ENCODE measurements at regions not wholly inside any gene's neighbourhood (a gene's known extent, or its start where the extent isn't known, plus 50 kb on each side); places are given as distances from the start of the nearest gene placed in this dataset.

GRCh38 chr17:34842235-34842634 is 119.0 kb downstream of the CCT6B start:
- TF ChIP-seq NANOG (IDR thresholded peaks at IDR 0.05; ENCODE audit: borderline replicate concordance): no peak
- no peak for TF ChIP-seq POLR2AphosphoS5 (IDR thresholded peaks at IDR 0.05; ENCODE audit: low read depth)
- no peak for TF ChIP-seq ZNF331 (CRISPR knock-in tag; IDR thresholded peaks at IDR 0.05; ENCODE audit: low read depth)
- TF ChIP-seq EZH2phosphoT487 (IDR thresholded peaks at IDR 0.05; ENCODE audit: unreplicated experiment): no peak
- TF ChIP-seq, protein P1, sequence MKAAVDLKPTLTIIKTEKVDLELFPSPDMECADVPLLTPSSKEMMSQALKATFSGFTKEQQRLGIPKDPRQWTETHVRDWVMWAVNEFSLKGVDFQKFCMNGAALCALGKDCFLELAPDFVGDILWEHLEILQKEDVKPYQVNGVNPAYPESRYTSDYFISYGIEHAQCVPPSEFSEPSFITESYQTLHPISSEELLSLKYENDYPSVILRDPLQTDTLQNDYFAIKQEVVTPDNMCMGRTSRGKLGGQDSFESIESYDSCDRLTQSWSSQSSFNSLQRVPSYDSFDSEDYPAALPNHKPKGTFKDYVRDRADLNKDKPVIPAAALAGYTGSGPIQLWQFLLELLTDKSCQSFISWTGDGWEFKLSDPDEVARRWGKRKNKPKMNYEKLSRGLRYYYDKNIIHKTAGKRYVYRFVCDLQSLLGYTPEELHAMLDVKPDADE (IDR thresholded peaks at IDR 0.05): no peak
- no peak for TF ChIP-seq EZH2 (IDR thresholded peaks at IDR 0.05; ENCODE audit: low read depth, unreplicated experiment)
- TF ChIP-seq, protein P2, sequence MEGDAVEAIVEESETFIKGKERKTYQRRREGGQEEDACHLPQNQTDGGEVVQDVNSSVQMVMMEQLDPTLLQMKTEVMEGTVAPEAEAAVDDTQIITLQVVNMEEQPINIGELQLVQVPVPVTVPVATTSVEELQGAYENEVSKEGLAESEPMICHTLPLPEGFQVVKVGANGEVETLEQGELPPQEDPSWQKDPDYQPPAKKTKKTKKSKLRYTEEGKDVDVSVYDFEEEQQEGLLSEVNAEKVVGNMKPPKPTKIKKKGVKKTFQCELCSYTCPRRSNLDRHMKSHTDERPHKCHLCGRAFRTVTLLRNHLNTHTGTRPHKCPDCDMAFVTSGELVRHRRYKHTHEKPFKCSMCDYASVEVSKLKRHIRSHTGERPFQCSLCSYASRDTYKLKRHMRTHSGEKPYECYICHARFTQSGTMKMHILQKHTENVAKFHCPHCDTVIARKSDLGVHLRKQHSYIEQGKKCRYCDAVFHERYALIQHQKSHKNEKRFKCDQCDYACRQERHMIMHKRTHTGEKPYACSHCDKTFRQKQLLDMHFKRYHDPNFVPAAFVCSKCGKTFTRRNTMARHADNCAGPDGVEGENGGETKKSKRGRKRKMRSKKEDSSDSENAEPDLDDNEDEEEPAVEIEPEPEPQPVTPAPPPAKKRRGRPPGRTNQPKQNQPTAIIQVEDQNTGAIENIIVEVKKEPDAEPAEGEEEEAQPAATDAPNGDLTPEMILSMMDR (conservative IDR thresholded peaks at IDR 0.05; ENCODE audit: low read depth in 2 of 2): no peak
- TF ChIP-seq REST (IDR thresholded peaks at IDR 0.05; ENCODE audit: unreplicated experiment): no peak
- TF ChIP-seq JUNB (IDR thresholded peaks at IDR 0.05; ENCODE audit: unreplicated experiment): no peak
- no peak for TF ChIP-seq ZNF114 (CRISPR knock-in tag; IDR thresholded peaks at IDR 0.05)
- no peak for TF ChIP-seq STAT1 (IDR thresholded peaks at IDR 0.05; ENCODE audit: unreplicated experiment)
- no peak for TF ChIP-seq CREB1 (CRISPR knock-in tag; IDR thresholded peaks at IDR 0.05; ENCODE audit: low read depth)
- TF ChIP-seq, protein P3, sequence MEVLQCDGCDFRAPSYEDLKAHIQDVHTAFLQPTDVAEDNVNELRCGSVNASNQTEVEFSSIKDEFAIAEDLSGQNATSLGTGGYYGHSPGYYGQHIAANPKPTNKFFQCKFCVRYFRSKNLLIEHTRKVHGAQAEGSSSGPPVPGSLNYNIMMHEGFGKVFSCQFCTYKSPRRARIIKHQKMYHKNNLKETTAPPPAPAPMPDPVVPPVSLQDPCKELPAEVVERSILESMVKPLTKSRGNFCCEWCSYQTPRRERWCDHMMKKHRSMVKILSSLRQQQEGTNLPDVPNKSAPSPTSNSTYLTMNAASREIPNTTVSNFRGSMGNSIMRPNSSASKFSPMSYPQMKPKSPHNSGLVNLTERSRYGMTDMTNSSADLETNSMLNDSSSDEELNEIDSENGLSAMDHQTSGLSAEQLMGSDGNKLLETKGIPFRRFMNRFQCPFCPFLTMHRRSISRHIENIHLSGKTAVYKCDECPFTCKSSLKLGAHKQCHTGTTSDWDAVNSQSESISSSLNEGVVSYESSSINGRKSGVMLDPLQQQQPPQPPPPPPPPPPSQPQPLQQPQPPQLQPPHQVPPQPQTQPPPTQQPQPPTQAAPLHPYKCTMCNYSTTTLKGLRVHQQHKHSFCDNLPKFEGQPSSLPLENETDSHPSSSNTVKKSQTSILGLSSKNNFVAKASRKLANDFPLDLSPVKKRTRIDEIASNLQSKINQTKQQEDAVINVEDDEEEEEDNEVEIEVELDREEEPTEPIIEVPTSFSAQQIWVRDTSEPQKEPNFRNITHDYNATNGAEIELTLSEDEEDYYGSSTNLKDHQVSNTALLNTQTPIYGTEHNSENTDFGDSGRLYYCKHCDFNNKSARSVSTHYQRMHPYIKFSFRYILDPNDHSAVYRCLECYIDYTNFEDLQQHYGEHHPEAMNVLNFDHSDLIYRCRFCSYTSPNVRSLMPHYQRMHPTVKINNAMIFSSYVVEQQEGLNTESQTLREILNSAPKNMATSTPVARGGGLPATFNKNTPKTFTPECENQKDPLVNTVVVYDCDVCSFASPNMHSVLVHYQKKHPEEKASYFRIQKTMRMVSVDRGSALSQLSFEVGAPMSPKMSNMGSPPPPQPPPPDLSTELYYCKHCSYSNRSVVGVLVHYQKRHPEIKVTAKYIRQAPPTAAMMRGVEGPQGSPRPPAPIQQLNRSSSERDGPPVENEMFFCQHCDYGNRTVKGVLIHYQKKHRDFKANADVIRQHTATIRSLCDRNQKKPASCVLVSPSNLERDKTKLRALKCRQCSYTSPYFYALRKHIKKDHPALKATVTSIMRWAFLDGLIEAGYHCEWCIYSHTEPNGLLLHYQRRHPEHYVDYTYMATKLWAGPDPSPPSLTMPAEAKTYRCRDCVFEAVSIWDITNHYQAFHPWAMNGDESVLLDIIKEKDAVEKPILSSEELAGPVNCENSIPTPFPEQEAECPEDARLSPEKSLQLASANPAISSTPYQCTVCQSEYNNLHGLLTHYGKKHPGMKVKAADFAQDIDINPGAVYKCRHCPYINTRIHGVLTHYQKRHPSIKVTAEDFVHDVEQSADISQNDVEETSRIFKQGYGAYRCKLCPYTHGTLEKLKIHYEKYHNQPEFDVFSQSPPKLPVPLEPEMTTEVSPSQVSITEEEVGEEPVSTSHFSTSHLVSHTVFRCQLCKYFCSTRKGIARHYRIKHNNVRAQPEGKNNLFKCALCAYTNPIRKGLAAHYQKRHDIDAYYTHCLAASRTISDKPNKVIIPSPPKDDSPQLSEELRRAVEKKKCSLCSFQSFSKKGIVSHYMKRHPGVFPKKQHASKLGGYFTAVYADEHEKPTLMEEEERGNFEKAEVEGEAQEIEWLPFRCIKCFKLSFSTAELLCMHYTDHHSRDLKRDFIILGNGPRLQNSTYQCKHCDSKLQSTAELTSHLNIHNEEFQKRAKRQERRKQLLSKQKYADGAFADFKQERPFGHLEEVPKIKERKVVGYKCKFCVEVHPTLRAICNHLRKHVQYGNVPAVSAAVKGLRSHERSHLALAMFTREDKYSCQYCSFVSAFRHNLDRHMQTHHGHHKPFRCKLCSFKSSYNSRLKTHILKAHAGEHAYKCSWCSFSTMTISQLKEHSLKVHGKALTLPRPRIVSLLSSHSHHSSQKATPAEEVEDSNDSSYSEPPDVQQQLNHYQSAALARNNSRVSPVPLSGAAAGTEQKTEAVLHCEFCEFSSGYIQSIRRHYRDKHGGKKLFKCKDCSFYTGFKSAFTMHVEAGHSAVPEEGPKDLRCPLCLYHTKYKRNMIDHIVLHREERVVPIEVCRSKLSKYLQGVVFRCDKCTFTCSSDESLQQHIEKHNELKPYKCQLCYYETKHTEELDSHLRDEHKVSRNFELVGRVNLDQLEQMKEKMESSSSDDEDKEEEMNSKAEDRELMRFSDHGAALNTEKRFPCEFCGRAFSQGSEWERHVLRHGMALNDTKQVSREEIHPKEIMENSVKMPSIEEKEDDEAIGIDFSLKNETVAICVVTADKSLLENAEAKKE (CRISPR knock-in tag; IDR thresholded peaks at IDR 0.05): no peak

More at GRCh38 chr17:34842235-34842634, 119.0 kb downstream of the CCT6B start:
- Mint-ChIP-seq H3K27ac (no peak overlapping the region), H3K9me3 (no peaks in the 10 kb centered on the region), H3K27me3 (ENCODE audit: insufficient read depth, low read depth, poor library complexity) (peaks cover 7% of the 10 kb centered on the region), H3K4me3 (no peak overlapping the region), H3K36me3 (ENCODE audit: low read depth) (no peaks in the 10 kb centered on the region), H3K4me1 (peaks cover 31% of the 10 kb centered on the region)
- Histone ChIP-seq H4K20me1 (replicated peaks; ENCODE audit: insufficient read depth) (no peaks in the 10 kb centered on the region), H3K27me3 (ENCODE audit: insufficient read depth) (no peaks in the 10 kb centered on the region), H2AFZ (no peak overlapping the region), H3K4me2 (no peak overlapping the region), H3K36me3 (ENCODE audit: insufficient read depth) (no peaks in the 10 kb centered on the region), H3K79me2 (replicated peaks; ENCODE audit: insufficient read depth) (no peaks in the 10 kb centered on the region), H3K27ac (ENCODE audit: low read depth) (no peak overlapping the region), H3K4me1 (ENCODE audit: insufficient read depth) (peaks cover 18% of the 10 kb centered on the region), H3K4me3 (no peak overlapping the region), H3K9me2 (ENCODE audit: insufficient read depth) (peaks cover 8% of the 10 kb centered on the region), H3F3A (replicated peaks; ENCODE audit: low read depth) (no peaks in the 10 kb centered on the region)
- DNase-seq (ENCODE audit: low spot score) (no peak), ATAC-seq (no peak)
